Adrenal gland (tissue), 5 donors: ENCODE measurements at regions not wholly inside any gene's neighbourhood (a gene's known extent, or its start where the extent isn't known, plus 50 kb on each side); places are given as distances from the start of the nearest gene placed in this dataset.
"Not testable (repeated sequence)": the region's sequence is repeated elsewhere in the genome, so short reads cannot be mapped to it uniquely, and the experiment has no call there.

ENCODE experiments used
- POLR2A ChIP-seq, 2 donors: fragments of 450-650 bp; IDR thresholded peaks; one replicate each; pipeline ENCODE4 v1.6.1; 2017; ENCODE audit warnings: antibody characterized with exemption in 2 of 2, mild to moderate bottlenecking in 2 of 2, moderate library complexity in 1 of 2
- TF ChIP-seq, protein P1 (sequence below), 6 experiments: fragments of 450-650 bp in 4 of 6; fragments of 200-600 bp in 2 of 6; sonication (generic) in 1 of 6; IDR thresholded peaks; 1 replicate in 5 of 6; 2 replicates in 1 of 6; pipeline versions ENCODE4 v1.5.1 to v1.8.0; 2016 to 2021; ENCODE audit warnings: antibody characterized with exemption in 6 of 6, mild to moderate bottlenecking in 2 of 6, moderate library complexity in 1 of 6
- donor health status: DM: no; HTN: no; CAD: no.

DNA sequence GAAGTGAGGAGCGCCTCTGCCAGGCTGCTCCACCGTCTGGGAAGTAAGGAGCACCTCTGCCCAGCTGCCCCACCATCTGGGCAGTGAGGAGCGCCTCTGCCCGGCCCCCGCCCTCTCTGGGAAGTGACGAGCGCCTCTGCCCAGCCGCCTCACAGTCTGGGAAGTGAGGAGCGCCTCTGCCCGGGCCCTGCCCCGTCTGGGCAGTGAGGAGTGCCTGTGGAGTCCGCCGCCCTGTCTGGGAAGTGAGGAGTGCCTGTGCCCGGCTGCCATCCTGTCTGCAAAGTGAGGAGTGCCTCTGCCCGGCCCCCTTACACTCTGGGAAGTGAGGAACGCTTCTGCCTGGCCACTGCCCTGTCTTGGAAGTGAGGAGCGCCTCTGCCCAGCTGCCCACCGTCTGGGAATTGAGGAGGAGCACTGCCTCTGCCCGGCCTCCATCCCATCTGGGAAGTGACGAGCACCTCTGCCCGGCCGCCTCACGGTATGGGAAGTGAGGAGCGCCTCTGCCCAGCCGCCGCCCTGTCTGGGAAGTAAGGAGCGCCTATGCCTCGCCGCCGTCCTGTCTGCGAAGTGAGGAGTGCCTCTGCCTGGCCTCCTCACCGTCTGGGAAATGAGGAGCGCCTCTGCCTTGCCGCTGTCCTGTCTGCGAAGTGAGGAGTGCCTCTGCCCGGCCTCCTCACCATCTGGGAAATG, 576.2 kb upstream of the C9orf72 start:
- TF ChIP-seq, protein P1, sequence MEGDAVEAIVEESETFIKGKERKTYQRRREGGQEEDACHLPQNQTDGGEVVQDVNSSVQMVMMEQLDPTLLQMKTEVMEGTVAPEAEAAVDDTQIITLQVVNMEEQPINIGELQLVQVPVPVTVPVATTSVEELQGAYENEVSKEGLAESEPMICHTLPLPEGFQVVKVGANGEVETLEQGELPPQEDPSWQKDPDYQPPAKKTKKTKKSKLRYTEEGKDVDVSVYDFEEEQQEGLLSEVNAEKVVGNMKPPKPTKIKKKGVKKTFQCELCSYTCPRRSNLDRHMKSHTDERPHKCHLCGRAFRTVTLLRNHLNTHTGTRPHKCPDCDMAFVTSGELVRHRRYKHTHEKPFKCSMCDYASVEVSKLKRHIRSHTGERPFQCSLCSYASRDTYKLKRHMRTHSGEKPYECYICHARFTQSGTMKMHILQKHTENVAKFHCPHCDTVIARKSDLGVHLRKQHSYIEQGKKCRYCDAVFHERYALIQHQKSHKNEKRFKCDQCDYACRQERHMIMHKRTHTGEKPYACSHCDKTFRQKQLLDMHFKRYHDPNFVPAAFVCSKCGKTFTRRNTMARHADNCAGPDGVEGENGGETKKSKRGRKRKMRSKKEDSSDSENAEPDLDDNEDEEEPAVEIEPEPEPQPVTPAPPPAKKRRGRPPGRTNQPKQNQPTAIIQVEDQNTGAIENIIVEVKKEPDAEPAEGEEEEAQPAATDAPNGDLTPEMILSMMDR (IDR thresholded peaks at IDR 0.05), result not testable (repeated sequence)
- TF ChIP-seq POLR2A (IDR thresholded peaks at IDR 0.05), result not testable (repeated sequence)
